GM12873 (cell line): ENCODE measurements at regions not wholly inside any gene's neighbourhood (a gene's known extent, or its start where the extent isn't known, plus 50 kb on each side); places are given as distances from the start of the nearest gene placed in this dataset.

Experiments
- TF ChIP-seq, protein P1 (sequence below): IDR thresholded peaks from 2 replicates; pipeline ENCODE4 v1.5.1; 2012; ENCODE audit warnings: low read depth, mild to moderate bottlenecking, moderate library complexity, low read length, control low read depth; ENCODE audit not compliant: insufficient read depth; ENCODE audit errors: missing control alignments

DNA sequence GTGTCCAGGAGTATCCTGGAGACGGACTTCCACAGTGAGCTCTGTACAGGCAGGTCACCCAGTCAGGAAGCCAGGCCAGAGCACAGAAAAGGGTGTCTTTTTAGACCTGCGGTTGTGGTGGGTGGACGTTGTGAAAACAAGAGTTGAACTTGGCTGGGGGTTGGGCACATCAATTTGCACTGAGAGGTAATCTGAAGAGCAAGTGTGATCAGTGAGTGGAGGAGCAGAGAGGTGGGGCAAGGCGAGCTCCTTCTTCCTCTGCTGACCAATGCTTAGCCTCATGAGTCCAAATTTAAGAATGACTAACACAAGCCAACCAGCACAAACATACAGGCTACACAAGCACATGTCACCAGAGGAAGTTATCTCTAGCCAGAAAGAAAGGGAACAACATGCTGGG lies 310.8 kb downstream of the TCERG1L start:
- TF ChIP-seq, protein P1, sequence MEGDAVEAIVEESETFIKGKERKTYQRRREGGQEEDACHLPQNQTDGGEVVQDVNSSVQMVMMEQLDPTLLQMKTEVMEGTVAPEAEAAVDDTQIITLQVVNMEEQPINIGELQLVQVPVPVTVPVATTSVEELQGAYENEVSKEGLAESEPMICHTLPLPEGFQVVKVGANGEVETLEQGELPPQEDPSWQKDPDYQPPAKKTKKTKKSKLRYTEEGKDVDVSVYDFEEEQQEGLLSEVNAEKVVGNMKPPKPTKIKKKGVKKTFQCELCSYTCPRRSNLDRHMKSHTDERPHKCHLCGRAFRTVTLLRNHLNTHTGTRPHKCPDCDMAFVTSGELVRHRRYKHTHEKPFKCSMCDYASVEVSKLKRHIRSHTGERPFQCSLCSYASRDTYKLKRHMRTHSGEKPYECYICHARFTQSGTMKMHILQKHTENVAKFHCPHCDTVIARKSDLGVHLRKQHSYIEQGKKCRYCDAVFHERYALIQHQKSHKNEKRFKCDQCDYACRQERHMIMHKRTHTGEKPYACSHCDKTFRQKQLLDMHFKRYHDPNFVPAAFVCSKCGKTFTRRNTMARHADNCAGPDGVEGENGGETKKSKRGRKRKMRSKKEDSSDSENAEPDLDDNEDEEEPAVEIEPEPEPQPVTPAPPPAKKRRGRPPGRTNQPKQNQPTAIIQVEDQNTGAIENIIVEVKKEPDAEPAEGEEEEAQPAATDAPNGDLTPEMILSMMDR, result no peak

DNA sequence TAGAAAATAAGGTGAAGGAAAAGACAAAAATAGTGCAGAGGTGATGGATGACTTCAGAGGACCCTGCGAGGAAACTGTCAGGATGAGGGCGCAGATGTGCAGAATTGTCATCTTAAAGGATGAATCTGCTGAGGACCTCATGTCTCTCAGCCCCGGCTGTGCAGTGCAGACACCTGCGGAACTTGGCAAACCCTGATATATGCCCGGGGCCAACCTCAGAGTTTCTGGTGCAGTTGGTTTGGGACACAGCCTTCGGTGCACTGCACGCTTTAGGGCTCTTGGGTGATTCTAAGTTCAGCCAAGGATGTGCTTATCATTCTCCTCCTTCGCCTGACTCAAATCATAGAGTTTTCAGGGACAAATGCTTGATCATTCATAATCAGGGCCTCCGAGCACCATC lies 310.1 kb downstream of the TCERG1L start:
- TF ChIP-seq, protein P1, result no peak

DNA sequence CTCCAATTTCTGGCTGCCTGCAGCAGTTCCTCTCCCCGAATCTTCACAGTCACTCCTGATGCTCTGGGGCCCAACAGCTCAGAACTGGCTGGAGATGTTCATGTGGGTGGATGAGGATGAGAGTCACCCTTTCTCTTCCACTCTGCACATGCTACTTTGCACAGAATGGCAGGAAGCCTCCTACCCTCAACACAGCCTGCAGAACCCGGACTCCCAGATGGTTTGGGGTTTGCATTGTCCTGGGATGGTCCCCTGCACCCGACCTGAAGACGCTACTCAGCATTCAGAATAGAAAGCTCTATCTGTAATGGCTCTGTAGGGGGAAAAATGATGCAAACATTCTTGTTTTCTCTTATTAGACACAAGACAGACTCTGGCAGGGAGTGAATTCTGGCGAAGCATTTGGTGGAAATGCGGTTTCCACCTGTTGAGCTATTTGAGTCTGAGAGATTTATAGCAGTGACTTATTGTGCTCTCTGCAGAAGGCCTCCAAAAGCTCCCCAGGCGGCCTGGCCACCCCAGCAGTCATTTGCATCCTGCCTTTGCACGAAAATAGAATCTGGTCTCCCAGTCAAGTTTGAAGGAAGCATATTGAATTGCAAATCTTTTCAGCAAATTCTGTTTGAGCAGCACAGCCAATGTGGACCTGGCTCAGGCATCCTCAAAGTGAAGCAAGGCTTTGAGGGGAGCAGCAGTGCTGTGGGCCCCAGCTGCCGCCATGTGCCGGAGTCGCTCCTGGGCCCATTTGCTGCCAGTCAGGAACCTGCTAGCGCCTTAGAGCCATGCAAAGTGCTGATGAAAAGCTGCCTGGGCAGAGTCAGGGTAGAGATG lies 309.3 kb downstream of the TCERG1L start:
- TF ChIP-seq, protein P1, result no peak

DNA sequence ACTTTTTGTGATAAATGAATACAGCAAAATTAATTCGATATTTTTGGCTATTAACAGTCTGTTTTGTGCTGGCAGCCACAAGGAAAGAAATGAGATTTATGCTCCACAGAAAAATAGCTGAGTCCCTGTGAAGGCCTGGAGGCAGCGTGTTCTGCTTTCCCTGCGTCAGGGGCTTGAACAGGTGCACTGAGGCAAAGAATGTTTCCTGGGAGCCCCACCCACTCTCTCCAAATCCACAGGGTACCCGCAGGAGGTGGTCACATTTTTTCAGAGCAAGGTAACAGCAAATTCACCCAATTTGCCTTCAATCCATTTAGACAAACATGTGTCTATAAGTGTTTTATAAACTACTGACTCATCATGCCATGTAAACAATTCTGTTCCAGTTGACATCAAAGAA lies 308.1 kb downstream of the TCERG1L start:
- TF ChIP-seq, protein P1, result no peak

DNA sequence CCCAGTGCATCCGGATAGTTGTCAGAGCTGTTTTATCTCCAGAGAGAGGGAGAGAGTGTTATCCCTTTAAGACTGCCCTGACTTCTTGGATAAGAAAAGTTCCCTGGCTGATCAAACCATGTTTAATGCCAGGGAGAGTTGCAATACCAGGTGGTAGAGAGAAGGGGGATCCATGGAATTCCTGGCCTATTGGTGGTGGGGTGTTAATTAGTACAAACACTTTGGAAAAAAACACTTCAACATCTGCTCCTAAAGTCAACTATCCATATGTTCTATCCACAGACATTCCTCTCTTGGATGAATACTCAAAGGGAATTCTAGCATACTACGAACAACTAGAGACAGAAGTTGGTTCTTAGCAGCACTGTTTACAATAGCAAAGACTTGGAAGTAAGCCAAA lies 307.2 kb downstream of the TCERG1L start:
- TF ChIP-seq, protein P1, result no peak

DNA sequence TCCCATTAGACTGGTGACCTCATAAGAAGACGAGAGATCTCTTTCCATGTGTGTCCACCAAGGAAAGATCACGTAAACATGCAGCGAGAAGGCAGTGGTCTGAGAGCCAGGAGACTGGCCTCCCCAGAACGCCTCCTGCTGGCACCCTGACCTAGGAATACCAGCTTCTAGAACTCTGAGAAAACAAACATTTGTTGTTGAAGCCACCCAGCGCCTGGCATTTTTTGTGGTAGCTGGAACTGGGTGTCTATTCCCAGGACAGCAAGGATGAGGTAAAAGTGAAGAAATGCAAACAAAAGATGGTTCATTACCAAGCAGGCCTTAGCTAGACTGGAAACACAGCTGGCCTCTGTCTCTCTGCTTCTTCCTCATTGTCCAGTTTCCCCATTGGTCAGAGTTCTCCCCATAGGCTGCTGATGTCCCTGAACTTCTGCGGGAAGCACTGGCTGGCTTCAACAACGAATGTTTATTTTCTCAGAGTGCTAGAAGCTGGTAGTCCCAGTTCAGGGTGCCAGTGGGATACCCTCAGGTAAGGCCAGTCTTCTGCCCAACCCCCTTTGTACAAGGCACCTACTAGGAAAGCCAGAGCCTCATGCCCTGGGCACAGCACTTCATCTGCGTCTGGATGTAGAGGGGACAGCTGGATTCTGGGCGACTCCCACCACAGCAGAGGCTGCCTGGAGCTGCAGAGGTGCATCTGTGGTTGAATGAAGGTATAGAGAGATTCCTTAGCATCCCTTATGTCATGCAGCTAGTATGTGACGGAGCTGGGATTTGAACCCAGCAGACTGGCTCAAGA lies 304.9 kb downstream of the TCERG1L start:
- TF ChIP-seq, protein P1, result no peak

DNA sequence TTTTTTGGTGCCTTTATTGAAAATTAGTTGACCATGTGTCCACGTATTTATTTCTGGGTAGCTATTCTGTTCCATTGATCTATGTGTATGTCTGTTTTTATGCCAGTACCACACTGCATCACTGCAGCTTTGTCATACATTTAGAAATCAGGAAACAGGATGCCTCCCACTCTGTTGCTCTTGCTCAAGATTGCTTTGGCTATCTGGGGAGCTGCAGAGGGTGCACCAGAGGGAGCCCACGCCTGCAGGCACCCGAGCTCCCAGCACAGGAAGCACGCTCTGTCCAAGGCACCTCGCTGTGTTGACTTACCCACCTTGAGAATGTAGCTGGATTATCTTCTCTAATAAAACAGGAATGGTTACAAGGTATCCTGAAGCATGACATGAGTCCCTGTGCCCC lies 301.7 kb downstream of the TCERG1L start:
- TF ChIP-seq, protein P1, result no peak
